ENCODE measurements at regions not wholly inside any gene's neighbourhood (a gene's known extent, or its start where the extent isn't known, plus 50 kb on each side); places are given as distances from the start of the nearest gene placed in this dataset.

DNA sequence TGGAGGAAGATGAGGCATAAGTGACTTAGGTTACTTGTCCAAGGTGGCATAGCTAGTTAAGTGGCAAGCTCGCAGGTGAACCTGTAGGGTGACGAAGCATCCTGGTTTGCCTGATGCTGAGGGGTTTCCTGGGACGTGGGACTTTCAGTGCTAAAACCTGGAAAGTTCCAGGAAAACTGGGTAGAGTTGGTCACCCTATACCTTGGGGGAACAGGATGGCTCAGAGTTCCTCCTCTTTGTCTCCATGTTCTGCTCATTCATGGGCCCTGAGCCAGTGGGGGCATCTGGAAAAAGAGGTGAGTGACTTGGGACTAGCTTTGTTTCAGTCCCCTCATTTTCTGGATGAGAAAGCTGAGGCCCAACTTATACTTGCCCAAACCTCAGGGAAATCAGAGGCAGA lies 268.0 kb upstream of the N4BP1 start:
- no peak for DNase-seq
- H3K4me1 ChIP-seq: no peaks in the 10 kb centered on the region
- in situ Hi-C loops (cut with MboI; ENCODE audit: low sequenced_read_pairs in 4 of 4) (no loop called here), intact Hi-C loops (cut with DNase I; ENCODE audit: low total_unique reads) (no loop called here)
- ATAC-seq: no peak
- H3K36me3 ChIP-seq: no peaks in the 10 kb centered on the region
- no peak overlapping the region for H3K4me3 ChIP-seq
- no peak for TF ChIP-seq POLR2A (IDR thresholded peaks at IDR 0.05)
- TF ChIP-seq, protein P1, sequence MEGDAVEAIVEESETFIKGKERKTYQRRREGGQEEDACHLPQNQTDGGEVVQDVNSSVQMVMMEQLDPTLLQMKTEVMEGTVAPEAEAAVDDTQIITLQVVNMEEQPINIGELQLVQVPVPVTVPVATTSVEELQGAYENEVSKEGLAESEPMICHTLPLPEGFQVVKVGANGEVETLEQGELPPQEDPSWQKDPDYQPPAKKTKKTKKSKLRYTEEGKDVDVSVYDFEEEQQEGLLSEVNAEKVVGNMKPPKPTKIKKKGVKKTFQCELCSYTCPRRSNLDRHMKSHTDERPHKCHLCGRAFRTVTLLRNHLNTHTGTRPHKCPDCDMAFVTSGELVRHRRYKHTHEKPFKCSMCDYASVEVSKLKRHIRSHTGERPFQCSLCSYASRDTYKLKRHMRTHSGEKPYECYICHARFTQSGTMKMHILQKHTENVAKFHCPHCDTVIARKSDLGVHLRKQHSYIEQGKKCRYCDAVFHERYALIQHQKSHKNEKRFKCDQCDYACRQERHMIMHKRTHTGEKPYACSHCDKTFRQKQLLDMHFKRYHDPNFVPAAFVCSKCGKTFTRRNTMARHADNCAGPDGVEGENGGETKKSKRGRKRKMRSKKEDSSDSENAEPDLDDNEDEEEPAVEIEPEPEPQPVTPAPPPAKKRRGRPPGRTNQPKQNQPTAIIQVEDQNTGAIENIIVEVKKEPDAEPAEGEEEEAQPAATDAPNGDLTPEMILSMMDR (IDR thresholded peaks at IDR 0.05 in 4 of 5, conservative IDR thresholded peaks at IDR 0.05 in 1 of 5): no peak
- no peak overlapping the region for H3K27ac ChIP-seq
- no peaks in the 10 kb centered on the region for H3K9me3 ChIP-seq
- H3K27me3 ChIP-seq: no peaks in the 10 kb centered on the region

DNA sequence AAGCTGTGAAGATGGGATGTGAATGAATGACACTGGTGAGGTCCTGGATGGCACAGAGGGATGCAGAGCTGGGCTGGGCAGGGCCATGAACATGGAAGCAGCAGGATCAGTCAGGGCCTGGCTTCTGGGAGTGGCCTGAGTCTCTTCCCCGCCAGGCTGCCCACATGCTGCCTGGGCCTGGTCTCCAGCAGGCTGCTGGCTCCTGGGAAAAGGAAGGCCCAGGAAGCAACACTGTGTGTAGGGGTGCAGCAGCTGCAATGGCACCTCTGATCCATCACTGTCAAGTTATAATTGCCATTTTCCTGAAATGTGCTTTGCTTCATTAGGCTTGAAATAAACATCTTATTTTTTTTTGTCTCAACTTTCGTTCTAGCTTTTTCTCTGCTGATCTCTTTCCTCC lies 260.2 kb upstream of the N4BP1 start:
- no peak for TF ChIP-seq POLR2A (IDR thresholded peaks at IDR 0.05)
- TF ChIP-seq, protein P1 (IDR thresholded peaks at IDR 0.05 in 4 of 5, conservative IDR thresholded peaks at IDR 0.05 in 1 of 5): no peak
- H3K4me1 ChIP-seq: no peaks in the 10 kb centered on the region
- no peak for ATAC-seq
- intact Hi-C loops (cut with DNase I; ENCODE audit: low total_unique reads): no loop called here
- in situ Hi-C loops (cut with MboI; ENCODE audit: low sequenced_read_pairs in 4 of 4): no loop called here
- no peaks in the 10 kb centered on the region for H3K9me3 ChIP-seq
- H3K36me3 ChIP-seq: no peaks in the 10 kb centered on the region
- H3K27me3 ChIP-seq: no peaks in the 10 kb centered on the region
- no peak for DNase-seq
- H3K27ac ChIP-seq: no peak overlapping the region
- no peak overlapping the region for H3K4me3 ChIP-seq

DNA sequence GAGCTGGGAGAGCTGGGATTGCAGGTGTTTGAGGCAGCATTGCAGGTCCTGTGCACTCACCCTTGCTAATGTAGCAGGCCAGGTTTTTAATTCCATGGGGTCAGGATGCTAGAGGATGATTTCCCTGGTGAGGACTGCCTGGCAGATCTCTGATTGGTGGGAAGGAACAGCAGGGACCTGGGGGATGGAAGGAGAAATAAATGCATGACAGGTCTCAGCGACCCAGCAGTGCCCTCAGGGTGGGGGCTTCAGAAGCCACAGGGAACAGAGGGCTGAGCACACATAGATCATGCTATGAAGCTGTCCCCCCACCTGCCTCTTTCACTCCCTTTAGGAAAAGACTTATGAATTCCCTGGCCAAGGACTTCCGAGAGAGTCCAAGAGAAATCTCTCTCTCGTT lies 255.5 kb upstream of the N4BP1 start:
- Histone ChIP-seq H3K4me1 (no peaks in the 10 kb centered on the region), H3K9me3 (no peaks in the 10 kb centered on the region), H3K27me3 (no peaks in the 10 kb centered on the region), H3K27ac (no peak overlapping the region), H3K4me3 (no peak overlapping the region), H3K36me3 (no peaks in the 10 kb centered on the region)
- TF ChIP-seq, protein P1 (IDR thresholded peaks at IDR 0.05 in 4 of 5, conservative IDR thresholded peaks at IDR 0.05 in 1 of 5): no peak
- no peak for TF ChIP-seq POLR2A (IDR thresholded peaks at IDR 0.05)
- DNase-seq: no peak
- intact Hi-C loops (cut with DNase I; ENCODE audit: low total_unique reads): no loop called here
- in situ Hi-C loops (cut with MboI; ENCODE audit: low sequenced_read_pairs in 4 of 4): no loop called here
- ATAC-seq: no peak

DNA sequence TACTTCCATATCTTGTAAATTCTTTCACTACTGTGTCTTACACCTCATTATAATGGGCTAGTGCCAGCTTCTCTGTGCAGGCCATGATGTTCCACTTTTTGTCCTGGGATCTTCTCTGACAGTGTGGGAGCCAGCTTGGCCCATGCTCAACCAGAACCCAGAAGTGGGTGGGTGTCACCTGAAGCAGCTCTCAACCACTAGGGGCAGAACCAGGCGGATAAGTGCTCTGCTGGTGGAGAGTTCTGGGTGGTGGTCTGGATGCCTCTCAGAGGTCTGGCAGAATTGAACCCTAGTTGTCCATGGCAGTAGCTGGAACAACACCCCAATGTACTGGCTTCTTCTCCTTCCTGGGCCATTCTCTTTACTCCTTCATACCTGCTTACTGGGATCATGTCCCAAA lies 254.1 kb upstream of the N4BP1 start:
- ATAC-seq: no peak
- Histone ChIP-seq H3K27ac (no peak overlapping the region), H3K4me1 (no peaks in the 10 kb centered on the region), H3K4me3 (no peak overlapping the region), H3K36me3 (no peaks in the 10 kb centered on the region), H3K27me3 (no peaks in the 10 kb centered on the region), H3K9me3 (no peaks in the 10 kb centered on the region)
- in situ Hi-C loops (cut with MboI; ENCODE audit: low sequenced_read_pairs in 4 of 4): no loop called here
- DNase-seq: no peak
- TF ChIP-seq POLR2A (IDR thresholded peaks at IDR 0.05): no peak
- TF ChIP-seq, protein P1 (IDR thresholded peaks at IDR 0.05 in 4 of 5, conservative IDR thresholded peaks at IDR 0.05 in 1 of 5): no peak
- intact Hi-C loops (cut with DNase I; ENCODE audit: low total_unique reads): no loop called here

DNA sequence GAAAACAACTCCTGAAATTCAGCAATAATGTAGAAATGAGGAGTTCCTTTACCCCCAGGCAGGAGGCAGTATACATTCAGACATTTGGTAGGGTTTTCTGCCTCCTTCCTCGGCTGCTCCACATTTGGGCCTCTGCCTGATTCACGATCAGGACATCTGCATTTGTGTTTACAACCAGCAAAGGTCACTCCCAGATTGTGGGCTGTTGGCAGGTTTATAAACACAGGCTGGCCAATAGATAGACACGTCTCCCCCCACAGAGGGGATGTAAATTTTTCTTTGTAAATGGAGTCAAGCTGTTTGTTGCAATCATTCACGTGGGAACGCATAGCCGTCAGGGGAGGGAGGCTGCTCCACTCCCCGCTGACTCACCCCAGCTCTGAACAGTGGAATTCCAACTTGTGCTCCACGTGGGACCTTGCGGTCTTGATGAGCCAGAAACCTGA lies 252.1 kb upstream of the N4BP1 start:
- intact Hi-C loops (cut with DNase I; ENCODE audit: low total_unique reads): no loop called here
- no peak for DNase-seq
- Histone ChIP-seq H3K4me3 (no peak overlapping the region), H3K4me1 (no peaks in the 10 kb centered on the region), H3K27ac (no peak overlapping the region), H3K27me3 (no peaks in the 10 kb centered on the region), H3K36me3 (no peaks in the 10 kb centered on the region), H3K9me3 (no peaks in the 10 kb centered on the region)
- in situ Hi-C loops (cut with MboI; ENCODE audit: low sequenced_read_pairs in 4 of 4): no loop called here
- no peak for TF ChIP-seq POLR2A (IDR thresholded peaks at IDR 0.05)
- TF ChIP-seq, protein P1 (IDR thresholded peaks at IDR 0.05 in 4 of 5, conservative IDR thresholded peaks at IDR 0.05 in 1 of 5): no peak
- no peak for ATAC-seq

All from gastrocnemius medialis (tissue), 4 donors.